HG02973 (cell line): ENCODE measurements at regions not wholly inside any gene's neighbourhood (a gene's known extent, or its start where the extent isn't known, plus 50 kb on each side); places are given as distances from the start of the nearest gene placed in this dataset.
"Not testable (repeated sequence)": the region's sequence is repeated elsewhere in the genome, so short reads cannot be mapped to it uniquely, and the experiment has no call there.

Experiments used
- ATAC-seq: cut with Tn5 transposase; IDR thresholded peaks from one replicate; pipeline ENCODE4 v1.9.1; 2021; ENCODE audit warnings: moderate library complexity; ENCODE audit not compliant: unreplicated experiment

GRCh38 chr10:78335691-78336401 is 302.2 kb downstream of the RPS24 start:
- no peak for ATAC-seq

GRCh38 chr10:78336402-78336791 is 302.7 kb downstream of the RPS24 start:
- ATAC-seq = no peak

GRCh38 chr10:78337016-78337415 is 303.4 kb downstream of the RPS24 start:
- ATAC-seq = no peak

GRCh38 chr10:78337646-78338391 is 304.2 kb downstream of the RPS24 start:
- no peak for ATAC-seq

GRCh38 chr10:78338717-78339116 is 305.1 kb downstream of the RPS24 start:
- no peak for ATAC-seq

GRCh38 chr10:78339251-78339650 is 305.6 kb downstream of the RPS24 start:
- ATAC-seq = no peak

GRCh38 chr10:78341953-78342614 is 308.4 kb downstream of the RPS24 start:
- ATAC-seq = no peak

GRCh38 chr10:78342827-78343653 is 309.4 kb downstream of the RPS24 start:
- ATAC-seq = no peak

- ATAC-seq = not testable (repeated sequence)
Measured at GRCh38 chr10:78344257-78344656, 310.6 kb downstream of the RPS24 start.

- ATAC-seq = not testable (repeated sequence)
Measured at GRCh38 chr10:78345515-78345914, 311.9 kb downstream of the RPS24 start.

GRCh38 chr10:78346721-78347120 is 313.1 kb downstream of the RPS24 start:
- no peak for ATAC-seq

- ATAC-seq = no peak
Measured at GRCh38 chr10:78348411-78349164, 314.9 kb downstream of the RPS24 start.

GRCh38 chr10:78349165-78349516 is 315.5 kb downstream of the RPS24 start:
- no peak for ATAC-seq

GRCh38 chr10:78349911-78350663 is 316.4 kb downstream of the RPS24 start:
- ATAC-seq = no peak

- ATAC-seq = no peak
Measured at GRCh38 chr10:78351283-78351682, 317.6 kb downstream of the RPS24 start.

GRCh38 chr10:78351809-78352208 is 318.1 kb downstream of the RPS24 start:
- no peak for ATAC-seq

GRCh38 chr10:78353636-78354035 is 320.0 kb downstream of the RPS24 start:
- ATAC-seq = no peak

GRCh38 chr10:78354101-78354500 is 320.4 kb downstream of the RPS24 start:
- ATAC-seq = no peak

GRCh38 chr10:78356291-78356900 is 322.7 kb downstream of the RPS24 start:
- no peak for ATAC-seq
